AG10803 (cell line): ENCODE measurements at regions not wholly inside any gene's neighbourhood (a gene's known extent, or its start where the extent isn't known, plus 50 kb on each side); places are given as distances from the start of the nearest gene placed in this dataset.

Experiments
- DNase-seq: peaks from one replicate; pipeline ENCODE4 v3.0.0; 2010; ENCODE audit warnings: low read depth
- H3K4me3 ChIP-seq: 2 replicates; pipeline ENCODE4 v1.5.1; 2011; ENCODE audit warnings: mild to moderate bottlenecking, low read length, control low read depth
- CTCF ChIP-seq: conservative IDR thresholded peaks from 2 replicates; pipeline ENCODE4 v1.5.1; 2011; ENCODE audit warnings: mild to moderate bottlenecking, low read length, control low read depth, inconsistent platforms

- no peak for TF ChIP-seq CTCF
- DNase-seq = no peak
- no peak overlapping the region for H3K4me3 ChIP-seq
Measured at GRCh38 chr13:108360139-108360538, 90.6 kb downstream of the TNFSF13B start.

- DNase-seq = no peak
- TF ChIP-seq CTCF = no peak
- H3K4me3 ChIP-seq = no peak overlapping the region
Measured at GRCh38 chr13:108361769-108362168, 92.3 kb downstream of the TNFSF13B start.

- no peak for TF ChIP-seq CTCF
Measured at GRCh38 chr13:108363666-108364065, 94.1 kb downstream of the TNFSF13B start.

GRCh38 chr13:108365255-108365654 lies 95.7 kb downstream of the TNFSF13B start:
- TF ChIP-seq CTCF = no peak
- DNase-seq = no peak

More at GRCh38 chr13:108363666-108364065, 94.1 kb downstream of the TNFSF13B start:
- H3K4me3 ChIP-seq = no peak overlapping the region
- DNase-seq = no peak

GRCh38 chr13:108368250-108368905 lies 98.9 kb downstream of the TNFSF13B start:
- no peak for DNase-seq
- TF ChIP-seq CTCF = no peak
- no peak overlapping the region for H3K4me3 ChIP-seq

More at GRCh38 chr13:108365255-108365654, 95.7 kb downstream of the TNFSF13B start:
- no peak overlapping the region for H3K4me3 ChIP-seq

GRCh38 chr13:108369412-108369811 lies 99.9 kb downstream of the TNFSF13B start:
- H3K4me3 ChIP-seq = no peak overlapping the region
- DNase-seq = no peak
- TF ChIP-seq CTCF = no peak

- DNase-seq = no peak
- H3K4me3 ChIP-seq = no peak overlapping the region
- TF ChIP-seq CTCF = no peak
Measured at GRCh38 chr13:108375034-108375433, 105.5 kb downstream of the TNFSF13B start.
